Lung (tissue), 11 donors: ENCODE measurements at regions not wholly inside any gene's neighbourhood (a gene's known extent, or its start where the extent isn't known, plus 50 kb on each side); places are given as distances from the start of the nearest gene placed in this dataset.
"Not testable (repeated sequence)": the region's sequence is repeated elsewhere in the genome, so short reads cannot be mapped to it uniquely, and the experiment has no call there.

Experiments
- ATAC-seq: fragments of 200-7000 bp; cut with Tn5 transposase; one replicate; pipeline ENCODE4 v1.9.1; 2020; ENCODE audit warnings: moderate number of reproducible peaks; ENCODE audit not compliant: insufficient read depth, low FRiP score
- DNase-seq, 3 donors: peaks; one replicate each; pipeline ENCODE4 v3.0.0-alpha.2; 2013 to 2017
- H3K27ac ChIP-seq, 2 donors: one replicate each; pipeline ENCODE4 v1.5.1; 2013; ENCODE audit warnings: mild to moderate bottlenecking in 2 of 2, moderate library complexity in 2 of 2, control low read depth in 1 of 2, inconsistent platforms in 1 of 2, low read depth in 1 of 2, low read length in 1 of 2
- H3K27me3 ChIP-seq, 3 donors: one replicate each; pipeline ENCODE4 v1.5.1; 2013; ENCODE audit warnings: low read length in 2 of 3; ENCODE audit not compliant: control insufficient read depth in 3 of 3, insufficient read depth in 3 of 3
- H3K36me3 ChIP-seq, 4 donors: one replicate each; pipeline ENCODE4 v1.5.1; 2013; ENCODE audit warnings: low read length in 4 of 4, mild to moderate bottlenecking in 1 of 4, moderate library complexity in 1 of 4; ENCODE audit not compliant: control insufficient read depth in 4 of 4, insufficient read depth in 4 of 4
- H3K4me1 ChIP-seq, 5 donors: one replicate each; pipeline ENCODE4 v1.5.1; 2013; ENCODE audit warnings: low read length in 5 of 5, mild to moderate bottlenecking in 2 of 5, moderate library complexity in 1 of 5; ENCODE audit not compliant: control insufficient read depth in 5 of 5, insufficient read depth in 5 of 5
- H3K4me3 ChIP-seq: one replicate; pipeline ENCODE4 v1.5.1; 2013; ENCODE audit warnings: mild to moderate bottlenecking, control low read depth, moderate library complexity
- H3K9ac ChIP-seq, 2 donors: one replicate each; pipeline ENCODE4 v1.5.1; 2013; ENCODE audit warnings: low read length in 2 of 2, control low read depth in 1 of 2; ENCODE audit not compliant: insufficient read depth in 1 of 2
- H3K9me3 ChIP-seq, 4 donors: one replicate each; pipeline ENCODE4 v1.5.1; 2013; ENCODE audit warnings: low read length in 3 of 4, mild to moderate bottlenecking in 1 of 4, moderate library complexity in 1 of 4; ENCODE audit not compliant: control insufficient read depth in 4 of 4, insufficient read depth in 3 of 4
- WGBS, 2 donors: extraction: QIAGEN DNeasy Blood & Tissue Kit; methylation state at CpG; one replicate each; pipeline ENCODE4 v1.1.7; 2013; 5-methylcytosine and 5-hydroxymethylcytosine counted together
- TF ChIP-seq, protein P1 (sequence below): IDR thresholded peaks from 2 replicates; pipeline ENCODE4 v1.5.1; 2012; ENCODE audit warnings: mild to moderate bottlenecking; ENCODE audit errors: control extremely low read depth, extremely low read depth
- donor health status: control.
- donor health status: control.
- donor health status: Bipolar disorder and iron deficiency.
- donor health status: healthy.
- donor health status: DM: yes; HTN: yes; CAD: no.

GRCh38 chr10:2898509-2898860 lies 168.9 kb upstream of the PFKP start:
- no peak overlapping the region for H3K27ac ChIP-seq
- ATAC-seq (no peak), DNase-seq (no peak)
- TF ChIP-seq, protein P1, sequence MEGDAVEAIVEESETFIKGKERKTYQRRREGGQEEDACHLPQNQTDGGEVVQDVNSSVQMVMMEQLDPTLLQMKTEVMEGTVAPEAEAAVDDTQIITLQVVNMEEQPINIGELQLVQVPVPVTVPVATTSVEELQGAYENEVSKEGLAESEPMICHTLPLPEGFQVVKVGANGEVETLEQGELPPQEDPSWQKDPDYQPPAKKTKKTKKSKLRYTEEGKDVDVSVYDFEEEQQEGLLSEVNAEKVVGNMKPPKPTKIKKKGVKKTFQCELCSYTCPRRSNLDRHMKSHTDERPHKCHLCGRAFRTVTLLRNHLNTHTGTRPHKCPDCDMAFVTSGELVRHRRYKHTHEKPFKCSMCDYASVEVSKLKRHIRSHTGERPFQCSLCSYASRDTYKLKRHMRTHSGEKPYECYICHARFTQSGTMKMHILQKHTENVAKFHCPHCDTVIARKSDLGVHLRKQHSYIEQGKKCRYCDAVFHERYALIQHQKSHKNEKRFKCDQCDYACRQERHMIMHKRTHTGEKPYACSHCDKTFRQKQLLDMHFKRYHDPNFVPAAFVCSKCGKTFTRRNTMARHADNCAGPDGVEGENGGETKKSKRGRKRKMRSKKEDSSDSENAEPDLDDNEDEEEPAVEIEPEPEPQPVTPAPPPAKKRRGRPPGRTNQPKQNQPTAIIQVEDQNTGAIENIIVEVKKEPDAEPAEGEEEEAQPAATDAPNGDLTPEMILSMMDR, result no peak
- 80% methylated on average over 6 of the region's 6 CpGs for WGBS, 2 donors
- H3K4me1 ChIP-seq, result peaks cover 0 to 5% (median 0%) of the 10 kb centered on the region in 5 donors
- no peak overlapping the region for H3K4me3 ChIP-seq
- H3K27me3 ChIP-seq, result no peaks in the 10 kb centered on the region
- H3K9ac ChIP-seq, result no peak overlapping the region
- H3K36me3 ChIP-seq, result no peaks in the 10 kb centered on the region
- peaks cover 0 to 3% (median 0%) of the 10 kb centered on the region in 4 donors for H3K9me3 ChIP-seq

GRCh38 chr10:2897619-2898508 lies 169.5 kb upstream of the PFKP start:
- DNase-seq, result no peak
- H3K27me3 ChIP-seq, result no peaks in the 10 kb centered on the region
- peaks cover 0 to 3% (median 0%) of the 10 kb centered on the region in 4 donors for H3K9me3 ChIP-seq
- TF ChIP-seq, protein P1, result no peak
- no peak overlapping the region for H3K4me3 ChIP-seq
- ATAC-seq, result no peak
- no peaks in the 10 kb centered on the region for H3K36me3 ChIP-seq
- WGBS, 2 donors, result 52 to 60% methylated on average over 13 of the region's 13 CpGs
- no peak overlapping the region for H3K27ac ChIP-seq
- no peak overlapping the region for H3K9ac ChIP-seq
- peaks cover 0 to 5% (median 0%) of the 10 kb centered on the region in 5 donors for H3K4me1 ChIP-seq

- H3K9ac ChIP-seq, DNase-seq, H3K9me3 ChIP-seq, H3K27ac ChIP-seq, ATAC-seq, H3K4me3 ChIP-seq, H3K27me3 ChIP-seq, H3K4me1 ChIP-seq, H3K36me3 ChIP-seq: not testable (repeated sequence)
- WGBS, 2 donors, result 91 to 96% methylated on average over 1 of the region's 1 CpG
These were observed 171.0 kb upstream of the PFKP start for GRCh38 chr10:2896334-2896733.

DNA sequence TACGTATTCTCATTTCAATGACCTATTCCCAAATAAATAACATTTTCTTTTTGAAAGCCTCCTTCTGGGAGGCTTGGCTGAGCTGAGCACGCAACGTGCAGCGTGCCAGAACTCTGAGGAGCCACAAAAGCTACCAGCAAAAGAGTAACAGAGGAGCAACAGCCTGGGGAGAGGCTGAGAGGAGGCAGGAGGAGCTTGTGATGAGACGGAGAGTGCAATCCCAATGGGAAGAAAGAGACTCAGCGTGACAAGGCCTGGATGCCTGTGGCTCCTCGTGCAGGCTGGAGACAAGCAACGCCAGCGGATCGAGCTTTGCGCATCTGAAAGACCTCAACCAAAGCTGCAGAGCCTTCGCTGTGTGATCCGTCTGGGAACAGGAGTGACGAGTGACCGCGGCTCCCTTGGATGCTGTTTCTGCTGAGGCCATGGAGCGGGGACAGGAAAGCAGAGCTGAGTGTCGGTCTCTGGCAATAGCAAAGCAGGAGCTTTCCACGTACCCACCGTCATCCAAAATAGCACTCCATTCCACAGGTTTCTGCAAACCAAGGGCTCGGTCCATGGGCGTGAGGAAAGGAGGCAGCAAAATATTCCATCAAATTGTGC lies 171.7 kb upstream of the PFKP start:
- peaks cover 0 to 5% (median 0%) of the 10 kb centered on the region in 5 donors for H3K4me1 ChIP-seq
- H3K9ac ChIP-seq, result no peak overlapping the region
- H3K4me3 ChIP-seq, result no peak overlapping the region
- peaks cover 0 to 3% (median 0%) of the 10 kb centered on the region in 4 donors for H3K9me3 ChIP-seq
- ATAC-seq (no peak), DNase-seq (peak in 1 of 3 donors; percentile 36)
- H3K27me3 ChIP-seq, result no peaks in the 10 kb centered on the region
- TF ChIP-seq, protein P1, result no peak
- no peak overlapping the region for H3K27ac ChIP-seq
- H3K36me3 ChIP-seq, result no peaks in the 10 kb centered on the region
- WGBS, 2 donors, result 71 to 78% methylated on average over 22 of the region's 22 CpGs
